H1 (cell line): ENCODE measurements at regions not wholly inside any gene's neighbourhood (a gene's known extent, or its start where the extent isn't known, plus 50 kb on each side); places are given as distances from the start of the nearest gene placed in this dataset.

Experiments
- CTCF ChIA-PET: fragments of 300-600 bp; sonication (Branson Sonifier 250); formaldehyde crosslinking; loops from one replicate; lab custom pipeline; 2021; ENCODE audit not compliant: partially characterized antibody; lab: Charles Lee
- POLR2A ChIA-PET: fragments of 300-600 bp; sonication (Branson Sonifier 250); formaldehyde crosslinking; loops from one replicate; lab custom pipeline; 2021; ENCODE audit warnings: inconsistent platforms; ENCODE audit not compliant: partially characterized antibody; lab: Charles Lee
- DNase-seq, 2 experiments: peaks; one replicate each; pipeline versions ENCODE4 v3.0.0 to v3.0.0-alpha.2; 2010 to 2022; ENCODE audit warnings: low spot score in 2 of 2, low read depth in 1 of 2, mixed read lengths in 1 of 2
- FAIRE-seq: peaks from 2 replicates; lab custom pipeline; 2011; peaks lifted over from hg19 to GRCh38; lab: Jason Lieb, UNC
- H2AFZ ChIP-seq: 2 replicates; pipeline ENCODE4 v1.8.1; 2012; ENCODE audit warnings: low read length, inconsistent platforms
- H2AK5ac ChIP-seq: 2 replicates; pipeline ENCODE4 v1.6.1; 2013; ENCODE audit warnings: low read depth, low read length
- H2BK120ac ChIP-seq: replicated peaks from 2 replicates; pipeline ENCODE3; 2013; ENCODE audit warnings: low read depth, low read length, inconsistent platforms
- H2BK12ac ChIP-seq: 2 replicates; pipeline ENCODE4 v1.6.1; 2013; ENCODE audit warnings: low read depth, low read length
- H2BK15ac ChIP-seq: 2 replicates; pipeline ENCODE4 v1.6.1; 2013; ENCODE audit warnings: low read length
- H2BK20ac ChIP-seq: 2 replicates; pipeline ENCODE4 v1.6.1; 2013; ENCODE audit warnings: low read length
- H2BK5ac ChIP-seq: 2 replicates; pipeline ENCODE4 v1.6.1; 2013; ENCODE audit warnings: low read depth, low read length
- H3K14ac ChIP-seq: 2 replicates; pipeline ENCODE4 v1.6.1; 2013; ENCODE audit warnings: inconsistent platforms; ENCODE audit not compliant: insufficient read length
- H3K18ac ChIP-seq: 2 replicates; pipeline ENCODE4 v1.6.1; 2013; ENCODE audit warnings: low read length; ENCODE audit errors: extremely low read depth
- H3K23ac ChIP-seq: 2 replicates; pipeline ENCODE4 v1.6.1; 2013; ENCODE audit warnings: inconsistent platforms; ENCODE audit not compliant: insufficient read length
- H3K23me2 ChIP-seq: 2 replicates; pipeline ENCODE4 v1.6.1; 2013; ENCODE audit warnings: low read depth, low read length
- H3K27ac ChIP-seq: 2 replicates; pipeline ENCODE4 v1.6.1; 2011; ENCODE audit warnings: low read depth, low read length, inconsistent platforms
- H3K27me3 ChIP-seq, 4 experiments: replicated peaks in 1 of 4; 1 replicate in 1 of 4; 2 replicates in 3 of 4; pipeline versions ENCODE4 v1.6.1 to v1.8.1; 2011 to 2013; ENCODE audit warnings: low read length in 3 of 4, mild to moderate bottlenecking in 3 of 4, inconsistent platforms in 2 of 4, mixed read lengths in 2 of 4, moderate library complexity in 1 of 4; ENCODE audit not compliant: control insufficient read depth in 3 of 4, insufficient read depth in 3 of 4; ENCODE audit errors: extremely low read depth in 1 of 4
- H3K36me3 ChIP-seq, 4 experiments: 2 replicates each; pipeline versions ENCODE4 v1.6.1 to v1.8.1; 2011 to 2013; ENCODE audit warnings: mild to moderate bottlenecking in 4 of 4, low read length in 3 of 4, moderate library complexity in 2 of 4, control low read depth in 1 of 4, inconsistent platforms in 1 of 4; ENCODE audit not compliant: insufficient read depth in 4 of 4, control insufficient read depth in 2 of 4
- H3K4ac ChIP-seq: replicated peaks from 2 replicates; pipeline ENCODE3; 2013; ENCODE audit warnings: low read length, low read depth, mixed read lengths, inconsistent platforms; ENCODE audit not compliant: insufficient read length
- H3K4me1 ChIP-seq, 4 experiments: replicated peaks in 1 of 4; 1 replicate in 1 of 4; 2 replicates in 3 of 4; pipeline versions ENCODE4 v1.6.1 to v1.8.1; 2011 to 2013; ENCODE audit warnings: low read length in 3 of 4, inconsistent platforms in 2 of 4, mixed read lengths in 1 of 4; ENCODE audit not compliant: insufficient read depth in 4 of 4, control insufficient read depth in 3 of 4
- H3K4me2 ChIP-seq, 2 experiments: 2 replicates each; pipeline versions ENCODE4 v1.6.1 to v1.8.1; 2011 to 2013; ENCODE audit warnings: low read depth in 2 of 2, low read length in 2 of 2, control low read depth in 1 of 2, inconsistent platforms in 1 of 2, mild to moderate bottlenecking in 1 of 2; ENCODE audit not compliant: insufficient read depth in 1 of 2
- H3K4me3 ChIP-seq, 4 experiments: fragments of 200-600, 300-600 bp in 1 of 4; sonication (generic), shearing (Covaris generic), sonication (Bioruptor Twin) in 1 of 4; 2 replicates each; pipeline versions ENCODE4 v1.5.1 to v1.8.1; 2011 to 2016; ENCODE audit warnings: low read length in 4 of 4, low read depth in 3 of 4, control low read depth in 2 of 4, inconsistent platforms in 2 of 4, mild to moderate bottlenecking in 2 of 4, mixed read lengths in 1 of 4, moderate library complexity in 1 of 4; ENCODE audit not compliant: insufficient read depth in 2 of 4; ENCODE audit errors: extremely low read depth in 1 of 4
- H3K56ac ChIP-seq: replicated peaks from 2 replicates; pipeline ENCODE3; 2013; ENCODE audit warnings: low read depth, mild to moderate bottlenecking, mixed read lengths, low read length, inconsistent platforms; ENCODE audit not compliant: insufficient read length
- H3K79me1 ChIP-seq: 2 replicates; pipeline ENCODE4 v1.6.1; 2013; ENCODE audit warnings: low read depth, low read length, control low read depth
- H3K79me2 ChIP-seq, 2 experiments: 2 replicates each; pipeline versions ENCODE4 v1.6.1 to v1.8.1; 2012 to 2013; ENCODE audit warnings: low read length in 2 of 2, mild to moderate bottlenecking in 2 of 2, inconsistent platforms in 1 of 2; ENCODE audit not compliant: insufficient read depth in 2 of 2, control insufficient read depth in 1 of 2
- H3K9ac ChIP-seq, 4 experiments: replicated peaks in 1 of 4; 1 replicate in 1 of 4; 2 replicates in 3 of 4; pipeline versions ENCODE4 v1.6.1 to v1.8.1; 2011 to 2013; ENCODE audit warnings: low read depth in 3 of 4, low read length in 3 of 4, control low read depth in 2 of 4, mild to moderate bottlenecking in 2 of 4, moderate library complexity in 2 of 4, inconsistent platforms in 1 of 4; ENCODE audit errors: extremely low read depth in 1 of 4
- H3K9me3 ChIP-seq, 2 experiments: 2 replicates each; pipeline versions ENCODE4 v1.6.1 to v1.8.1; 2012 to 2013; ENCODE audit warnings: mild to moderate bottlenecking in 2 of 2, moderate library complexity in 2 of 2, control low read depth in 1 of 2, inconsistent platforms in 1 of 2, low read depth in 1 of 2, low read length in 1 of 2, mixed read lengths in 1 of 2; ENCODE audit not compliant: insufficient read depth in 2 of 2
- H4K20me1 ChIP-seq, 2 experiments: replicated peaks in 1 of 2; 2 replicates each; pipeline versions ENCODE3 to v1.8.1; 2011 to 2013; ENCODE audit warnings: inconsistent platforms in 2 of 2, low read length in 2 of 2, mild to moderate bottlenecking in 1 of 2; ENCODE audit not compliant: insufficient read depth in 2 of 2, control insufficient read depth in 1 of 2
- H4K5ac ChIP-seq: 2 replicates; pipeline ENCODE4 v1.6.1; 2013; ENCODE audit warnings: low read length, low read depth, mixed read lengths, inconsistent platforms; ENCODE audit not compliant: insufficient read length
- H4K8ac ChIP-seq: 2 replicates; pipeline ENCODE4 v1.8.0; 2013; ENCODE audit warnings: mild to moderate bottlenecking, moderate library complexity, low read length, inconsistent platforms; ENCODE audit not compliant: insufficient read depth; ENCODE audit errors: extremely low read depth
- H4K91ac ChIP-seq: replicated peaks from 2 replicates; pipeline ENCODE3; 2013; ENCODE audit warnings: low read length, mixed read lengths, inconsistent platforms; ENCODE audit not compliant: insufficient read length
- BACH1 ChIP-seq: IDR thresholded peaks from 2 replicates; pipeline ENCODE4 v1.6.1; 2012; ENCODE audit warnings: low read length, improper control_type of control experiment
- GTF2F1 ChIP-seq: IDR thresholded peaks from 2 replicates; pipeline ENCODE4 v1.6.1; 2012; ENCODE audit warnings: low read depth, low read length, improper control_type of control experiment, borderline replicate concordance
- HDAC2 ChIP-seq, 2 experiments: fragments of 300-600 bp in 1 of 2; sonication (generic) in 1 of 2; IDR thresholded peaks; 2 replicates each; pipeline ENCODE4 v1.6.1; 2011 to 2012; ENCODE audit warnings: low read depth in 2 of 2, low read length in 2 of 2, mild to moderate bottlenecking in 2 of 2, moderate library complexity in 2 of 2, borderline replicate concordance in 1 of 2, inconsistent platforms in 1 of 2
- JUND ChIP-seq: IDR thresholded peaks from 2 replicates; pipeline ENCODE4 v1.6.1; 2011; ENCODE audit warnings: mild to moderate bottlenecking, improper control_type of control experiment, low read length
- KDM1A ChIP-seq: fragments of 200-600, 300-600 bp; sonication (generic); IDR thresholded peaks from 2 replicates; pipeline ENCODE4 v1.7.1; 2016; ENCODE audit warnings: mild to moderate bottlenecking, low read length, borderline replicate concordance
- PHF8 ChIP-seq: fragments of 200-600 bp; sonication (generic); conservative IDR thresholded peaks from 2 replicates; pipeline ENCODE4 v1.7.1; 2012; ENCODE audit warnings: low read depth, mild to moderate bottlenecking, inconsistent platforms, low read length, moderate library complexity
- RFX5 ChIP-seq: IDR thresholded peaks from 2 replicates; pipeline ENCODE4 v1.6.1; 2011; ENCODE audit warnings: low read depth, low read length, improper control_type of control experiment, borderline replicate concordance
- RXRA ChIP-seq: IDR thresholded peaks from 2 replicates; pipeline ENCODE4 v1.6.1; 2011; ENCODE audit warnings: low read depth, mild to moderate bottlenecking, low read length, moderate library complexity; ENCODE audit not compliant: insufficient read depth
- SAP30 ChIP-seq: fragments of 300-600 bp; sonication (generic); IDR thresholded peaks from 2 replicates; pipeline ENCODE4 v1.7.1; 2012; ENCODE audit warnings: low read length, moderate library complexity, mild to moderate bottlenecking, inconsistent platforms; ENCODE audit not compliant: insufficient read depth, insufficient replicate concordance
- SIN3A ChIP-seq, 2 experiments: IDR thresholded peaks in 1 of 2; conservative IDR thresholded peaks in 1 of 2; 2 replicates each; pipeline ENCODE4 v1.6.1; 2011 to 2012; ENCODE audit warnings: low read length in 2 of 2, improper control_type of control experiment in 1 of 2, low read depth in 1 of 2, mild to moderate bottlenecking in 1 of 2
- TEAD4 ChIP-seq: IDR thresholded peaks from 2 replicates; pipeline ENCODE4 v1.6.1; 2012; ENCODE audit warnings: low read depth, low read length, inconsistent platforms, mixed read lengths
- WGBS, 2 experiments: shearing (Covaris generic) in 1 of 2; methylation state at CpG; one replicate each; pipeline versions ENCODE4 v1.1.6 to v1.1.7; 2013 to 2015; ENCODE audit warnings: low lambda C conversion rate in 2 of 2, mixed read lengths in 2 of 2, inconsistent platforms in 1 of 2, low coverage in 1 of 2, missing lambda C conversion rate in 1 of 2; ENCODE audit not compliant: insufficient replicate concordance in 2 of 2, insufficient coverage in 1 of 2, insufficient read length in 1 of 2; ENCODE audit errors: extremely low coverage in 1 of 2, missing lambda C conversion rate in 1 of 2; 5-methylcytosine and 5-hydroxymethylcytosine counted together

- H3K27me3 ChIP-seq: no peaks in the 10 kb centered on the region
- no peak overlapping the region for H3K18ac ChIP-seq
- no peaks in the 10 kb centered on the region for H3K36me3 ChIP-seq
- no peaks in the 10 kb centered on the region for H3K9me3 ChIP-seq
- H3K4ac ChIP-seq: no peak overlapping the region
- no peaks in the 10 kb centered on the region for H3K4me1 ChIP-seq
- WGBS, 2 experiments: 95% methylated on average over 2 of the region's 2 CpGs; no CpG with 5 or more reads in 1 of the 2 experiments
- no peak overlapping the region for H4K91ac ChIP-seq
- no peak for FAIRE-seq
- no peaks in the 10 kb centered on the region for H3K23me2 ChIP-seq
- no peak overlapping the region for H3K56ac ChIP-seq
- no peak for TF ChIP-seq HDAC2 (IDR thresholded peaks at IDR 0.05; ENCODE audit: borderline replicate concordance in 1 of 2, low read depth in 2 of 2, low read length in 2 of 2)
- TF ChIP-seq RFX5: no peak
- no peak for TF ChIP-seq SAP30
- no peak for TF ChIP-seq BACH1
- TF ChIP-seq SIN3A (conservative IDR thresholded peaks at IDR 0.05 in 1 of 2, IDR thresholded peaks at IDR 0.05 in 1 of 2; ENCODE audit: low read depth in 1 of 2, low read length in 2 of 2): no peak
- TF ChIP-seq TEAD4: no peak
- no peak for TF ChIP-seq RXRA
- no peak for TF ChIP-seq PHF8
- no peak for TF ChIP-seq JUND
- no peak for TF ChIP-seq GTF2F1
- TF ChIP-seq KDM1A: no peak
- TF ChIP-seq, all 59 proteins: peak for 0
- no peak overlapping the region for H2BK20ac ChIP-seq
- no peak overlapping the region for H2BK120ac ChIP-seq
- no peak overlapping the region for H3K23ac ChIP-seq
- ChIA-PET CTCF (interaction anchor here (2.3 kb wide), 1 partner anchor 240 kb away, joined by 5 read pairs; no protein-coding TSS in a partner anchor), POLR2A (no interaction called here)
- no peak overlapping the region for H3K4me3 ChIP-seq
- no peak overlapping the region for H3K27ac ChIP-seq
- no peak overlapping the region for H3K9ac ChIP-seq
- H2AK5ac ChIP-seq: no peak overlapping the region
- no peaks in the 10 kb centered on the region for H4K20me1 ChIP-seq
- no peaks in the 10 kb centered on the region for H3K79me2 ChIP-seq
- H2BK5ac ChIP-seq: no peak overlapping the region
- H4K8ac ChIP-seq: no peak overlapping the region
- no peak overlapping the region for H3K14ac ChIP-seq
- no peak overlapping the region for H2BK15ac ChIP-seq
- no peak overlapping the region for H4K5ac ChIP-seq
- H3K79me1 ChIP-seq: no peaks in the 10 kb centered on the region
- DNase-seq: no peak
- no peak overlapping the region for H2BK12ac ChIP-seq
- no peak overlapping the region for H2AFZ ChIP-seq
- no peak overlapping the region for H3K4me2 ChIP-seq
Observed at GRCh38 chr14:43887523-43887922, 619.6 kb downstream of the FSCB start.
